Osteoblast (primary cell): ENCODE measurements at regions not wholly inside any gene's neighbourhood (a gene's known extent, or its start where the extent isn't known, plus 50 kb on each side); places are given as distances from the start of the nearest gene placed in this dataset.

ENCODE experiments used
- DNase-seq: peaks from one replicate; pipeline ENCODE4 v3.0.0; 2011; ENCODE audit warnings: low spot score, mixed read lengths; ENCODE audit not compliant: insufficient read length; ENCODE audit errors: missing footprints
- H2AFZ ChIP-seq: 2 replicates; pipeline ENCODE4 v1.6.0; 2011; ENCODE audit warnings: mild to moderate bottlenecking, low read length
- H3K27ac ChIP-seq: 2 replicates; pipeline ENCODE4 v1.5.1; 2011; ENCODE audit warnings: mild to moderate bottlenecking, low read depth, low read length, moderate library complexity
- H3K27me3 ChIP-seq: 2 replicates; pipeline ENCODE4 v1.6.0; 2012; ENCODE audit warnings: mild to moderate bottlenecking, control low read depth, inconsistent platforms, low read length, moderate library complexity; ENCODE audit not compliant: insufficient read depth
- H3K36me3 ChIP-seq: 2 replicates; pipeline ENCODE4 v1.5.1; 2011; ENCODE audit warnings: mild to moderate bottlenecking, low read length, control low read depth, moderate library complexity; ENCODE audit not compliant: insufficient read depth
- H3K4me1 ChIP-seq: 2 replicates; pipeline ENCODE4 v1.5.1; 2011; ENCODE audit warnings: mild to moderate bottlenecking, low read length, control low read depth, moderate library complexity; ENCODE audit not compliant: insufficient read depth
- H3K4me2 ChIP-seq: 2 replicates; pipeline ENCODE4 v1.6.0; 2011; ENCODE audit warnings: mild to moderate bottlenecking, low read length; ENCODE audit not compliant: insufficient read depth
- H3K4me3 ChIP-seq: fragments of 200-600 bp; sonication (generic); 3 replicates; pipeline ENCODE4 v1.5.1; 2012; ENCODE audit warnings: mild to moderate bottlenecking, low read length, inconsistent platforms; ENCODE audit not compliant: insufficient read depth
- H3K79me2 ChIP-seq: 2 replicates; pipeline ENCODE4 v1.6.0; 2012; ENCODE audit warnings: mild to moderate bottlenecking, low read length, control low read depth, inconsistent platforms; ENCODE audit not compliant: insufficient read depth
- H3K9me3 ChIP-seq: 2 replicates; pipeline ENCODE4 v1.5.1; 2011; ENCODE audit warnings: low read depth, low read length, control low read depth
- H4K20me1 ChIP-seq: 2 replicates; pipeline ENCODE4 v1.6.0; 2012; ENCODE audit warnings: mild to moderate bottlenecking, low read length, control low read depth; ENCODE audit not compliant: insufficient read depth
- TF ChIP-seq, protein P1 (sequence below): IDR thresholded peaks from 2 replicates; pipeline ENCODE4 v1.5.1; 2011; ENCODE audit warnings: mild to moderate bottlenecking, low read depth, low read length, moderate library complexity; ENCODE audit errors: extremely low read depth

DNA sequence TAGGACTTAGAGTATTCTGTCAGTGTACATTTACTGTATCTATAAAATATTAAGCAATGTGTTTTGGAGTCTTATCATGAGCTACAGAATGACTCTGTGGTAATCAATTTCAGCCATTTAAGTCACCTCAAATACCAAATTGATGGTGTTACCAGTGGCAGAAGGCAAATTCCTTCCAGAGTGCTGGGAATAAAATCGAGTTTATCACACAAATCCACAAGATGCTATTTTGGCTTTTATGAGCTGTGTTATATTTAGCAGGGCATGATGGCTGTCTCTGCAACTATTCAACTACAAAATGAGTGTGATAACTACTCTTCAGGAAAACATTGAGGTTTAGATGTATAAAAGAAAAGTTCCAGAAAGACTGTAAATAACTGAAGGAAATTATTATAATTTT lies 78.2 kb downstream of the AREG start:
- DNase-seq = no peak
- Histone ChIP-seq H2AFZ (peak overlapping the region; percentile 10), H3K4me1 (no peaks in the 10 kb centered on the region), H4K20me1 (no peaks in the 10 kb centered on the region), H3K4me2 (no peak overlapping the region), H3K9me3 (no peaks in the 10 kb centered on the region), H3K27ac (no peak overlapping the region), H3K36me3 (no peaks in the 10 kb centered on the region), H3K27me3 (no peaks in the 10 kb centered on the region), H3K79me2 (no peaks in the 10 kb centered on the region), H3K4me3 (no peak overlapping the region)
- TF ChIP-seq, protein P1, sequence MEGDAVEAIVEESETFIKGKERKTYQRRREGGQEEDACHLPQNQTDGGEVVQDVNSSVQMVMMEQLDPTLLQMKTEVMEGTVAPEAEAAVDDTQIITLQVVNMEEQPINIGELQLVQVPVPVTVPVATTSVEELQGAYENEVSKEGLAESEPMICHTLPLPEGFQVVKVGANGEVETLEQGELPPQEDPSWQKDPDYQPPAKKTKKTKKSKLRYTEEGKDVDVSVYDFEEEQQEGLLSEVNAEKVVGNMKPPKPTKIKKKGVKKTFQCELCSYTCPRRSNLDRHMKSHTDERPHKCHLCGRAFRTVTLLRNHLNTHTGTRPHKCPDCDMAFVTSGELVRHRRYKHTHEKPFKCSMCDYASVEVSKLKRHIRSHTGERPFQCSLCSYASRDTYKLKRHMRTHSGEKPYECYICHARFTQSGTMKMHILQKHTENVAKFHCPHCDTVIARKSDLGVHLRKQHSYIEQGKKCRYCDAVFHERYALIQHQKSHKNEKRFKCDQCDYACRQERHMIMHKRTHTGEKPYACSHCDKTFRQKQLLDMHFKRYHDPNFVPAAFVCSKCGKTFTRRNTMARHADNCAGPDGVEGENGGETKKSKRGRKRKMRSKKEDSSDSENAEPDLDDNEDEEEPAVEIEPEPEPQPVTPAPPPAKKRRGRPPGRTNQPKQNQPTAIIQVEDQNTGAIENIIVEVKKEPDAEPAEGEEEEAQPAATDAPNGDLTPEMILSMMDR = no peak

DNA sequence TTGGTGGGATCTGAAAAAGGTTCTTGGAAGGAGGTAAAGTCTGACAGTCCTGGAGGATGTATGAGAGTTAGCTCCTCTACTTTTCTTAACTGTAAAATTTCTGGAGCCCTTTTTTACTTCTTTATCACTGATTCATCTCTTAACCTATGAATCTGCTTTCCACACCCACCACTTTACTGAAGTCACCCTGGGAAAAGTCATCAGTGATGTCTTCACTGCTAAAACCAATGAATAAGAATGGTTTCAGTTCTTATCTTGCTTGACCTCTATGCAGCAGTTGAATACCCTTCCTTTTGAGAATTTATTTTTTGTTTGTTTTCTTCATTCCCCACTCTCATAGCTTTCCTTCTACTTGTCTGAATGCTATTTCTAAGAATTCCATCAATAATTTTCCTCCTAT lies 80.0 kb downstream of the AREG start:
- Histone ChIP-seq H3K79me2 (no peaks in the 10 kb centered on the region), H3K9me3 (no peaks in the 10 kb centered on the region), H4K20me1 (no peaks in the 10 kb centered on the region), H3K4me1 (no peaks in the 10 kb centered on the region), H3K27me3 (no peaks in the 10 kb centered on the region), H2AFZ (no peak overlapping the region), H3K36me3 (no peaks in the 10 kb centered on the region), H3K27ac (no peak overlapping the region), H3K4me3 (no peak overlapping the region), H3K4me2 (no peak overlapping the region)
- DNase-seq = no peak
- TF ChIP-seq, protein P1 = no peak

DNA sequence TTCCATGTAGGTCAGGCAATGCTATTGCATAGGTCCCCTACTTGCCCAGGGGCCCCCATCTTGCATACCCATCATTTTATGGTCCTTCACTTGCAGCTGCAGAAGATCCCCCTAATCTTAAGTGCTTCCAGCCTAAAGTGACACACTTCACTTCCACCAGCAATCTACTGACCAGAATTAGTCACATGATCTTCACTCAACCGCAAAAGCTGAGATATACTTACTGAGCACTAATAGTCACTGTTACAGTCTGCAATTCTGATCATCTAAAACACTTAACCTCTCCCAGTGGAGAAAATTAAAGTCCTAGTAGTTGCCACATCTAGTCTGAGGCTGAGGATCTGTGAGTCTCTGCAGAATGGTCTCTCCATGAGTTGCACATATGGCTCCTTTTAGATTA lies 82.1 kb downstream of the AREG start:
- H4K20me1 ChIP-seq = no peaks in the 10 kb centered on the region
- TF ChIP-seq, protein P1 = no peak
- H3K27ac ChIP-seq = no peak overlapping the region
- no peaks in the 10 kb centered on the region for H3K79me2 ChIP-seq
- H3K9me3 ChIP-seq = no peaks in the 10 kb centered on the region
- DNase-seq = no peak
- no peak overlapping the region for H3K4me2 ChIP-seq
- H3K4me1 ChIP-seq = no peaks in the 10 kb centered on the region
- no peak overlapping the region for H2AFZ ChIP-seq
- no peak overlapping the region for H3K4me3 ChIP-seq
- no peaks in the 10 kb centered on the region for H3K27me3 ChIP-seq
- no peaks in the 10 kb centered on the region for H3K36me3 ChIP-seq

DNA sequence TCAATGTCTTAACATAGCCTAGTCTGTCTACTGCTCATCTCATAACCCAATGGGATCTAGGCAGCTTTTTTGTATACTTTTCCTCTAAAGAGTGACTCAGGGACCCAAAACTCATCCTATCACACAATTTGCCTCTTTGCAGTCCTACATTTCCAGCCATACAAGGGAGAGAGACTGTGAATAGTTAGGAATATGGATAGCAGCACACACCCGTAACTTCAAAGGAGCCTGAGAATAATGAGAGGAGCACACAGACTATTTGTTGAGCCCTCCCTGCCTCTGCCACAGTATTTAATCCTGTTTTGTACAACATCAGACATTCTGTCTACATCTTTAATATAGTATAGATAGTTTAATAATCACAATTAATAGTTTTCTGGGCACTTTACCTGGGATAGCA lies 83.2 kb downstream of the AREG start:
- no peaks in the 10 kb centered on the region for H3K79me2 ChIP-seq
- H3K27me3 ChIP-seq = no peaks in the 10 kb centered on the region
- no peaks in the 10 kb centered on the region for H4K20me1 ChIP-seq
- H3K4me3 ChIP-seq = no peak overlapping the region
- TF ChIP-seq, protein P1 = no peak
- H3K4me2 ChIP-seq = no peak overlapping the region
- no peaks in the 10 kb centered on the region for H3K4me1 ChIP-seq
- no peak overlapping the region for H2AFZ ChIP-seq
- H3K27ac ChIP-seq = no peak overlapping the region
- no peak for DNase-seq
- no peaks in the 10 kb centered on the region for H3K9me3 ChIP-seq
- no peaks in the 10 kb centered on the region for H3K36me3 ChIP-seq
